Activated T-cell treated with anti-CD3 and anti-CD28 coated beads, Interleukin-2, amount 50 U/mL, for 72 hours (primary cell): ENCODE measurements at regions not wholly inside any gene's neighbourhood (a gene's known extent, or its start where the extent isn't known, plus 50 kb on each side); places are given as distances from the start of the nearest gene placed in this dataset.

Source experiments
- ATAC-seq, 2 donors: fragments of 150-1000 bp; cut with Tn5 transposase; replicated peaks in 1 of 2; 2 replicates each; pipeline ENCODE4 v1.10.0; 2021; ENCODE audit warnings: moderate library complexity in 2 of 2, mild to moderate bottlenecking in 1 of 2
- DNase-seq, 2 donors: peaks; one replicate each; pipeline ENCODE4 v3.0.0; 2021 to 2022; ENCODE audit warnings: mixed read lengths in 1 of 2
- H3K27ac Mint-ChIP-seq: one replicate; pipeline ENCODE4 v1.8.0; 2022; ENCODE audit warnings: mild to moderate bottlenecking, moderate library complexity, mixed read lengths
- H3K27me3 Mint-ChIP-seq: one replicate; pipeline ENCODE4 v1.8.0; 2022; ENCODE audit warnings: low read depth, mixed read lengths
- H3K36me3 Mint-ChIP-seq, 2 donors: one replicate each; pipeline ENCODE4 v1.8.0; 2022; ENCODE audit warnings: mixed read lengths in 2 of 2, mild to moderate bottlenecking in 1 of 2; ENCODE audit not compliant: insufficient read depth in 2 of 2
- H3K4me1 Mint-ChIP-seq: one replicate; pipeline ENCODE4 v1.8.0; 2022; ENCODE audit warnings: low read depth, mixed read lengths
- H3K4me3 Mint-ChIP-seq, 2 donors: one replicate each; pipeline ENCODE4 v1.8.0; 2022; ENCODE audit warnings: mild to moderate bottlenecking in 2 of 2, mixed read lengths in 2 of 2, moderate library complexity in 2 of 2
- H3K9me3 Mint-ChIP-seq, 2 donors: one replicate each; pipeline ENCODE4 v1.8.0; 2022; ENCODE audit warnings: mixed read lengths in 2 of 2

- ATAC-seq: no peak
- peaks cover 0 to 3% of the 10 kb centered on the region in 2 donors for H3K9me3 Mint-ChIP-seq
These were observed 237.0 kb downstream of the HAPSTR1 start for GRCh38 chr16:9328411-9328810.

GRCh38 chr16:9330095-9330494 is 238.7 kb downstream of the HAPSTR1 start:
- DNase-seq: no peak
- no peak overlapping the region for H3K4me3 Mint-ChIP-seq
- H3K36me3 Mint-ChIP-seq: no peaks in the 10 kb centered on the region
- H3K27ac Mint-ChIP-seq: no peak overlapping the region
- no peak for ATAC-seq
- H3K4me1 Mint-ChIP-seq: no peaks in the 10 kb centered on the region
- H3K9me3 Mint-ChIP-seq: peaks cover 0 to 3% of the 10 kb centered on the region in 2 donors
- H3K27me3 Mint-ChIP-seq: no peaks in the 10 kb centered on the region

More at GRCh38 chr16:9328411-9328810, 237.0 kb downstream of the HAPSTR1 start:
- H3K36me3 Mint-ChIP-seq: no peaks in the 10 kb centered on the region
- H3K4me1 Mint-ChIP-seq: no peaks in the 10 kb centered on the region
- H3K4me3 Mint-ChIP-seq: no peak overlapping the region
- DNase-seq: no peak
- H3K27ac Mint-ChIP-seq: no peak overlapping the region
- H3K27me3 Mint-ChIP-seq: no peaks in the 10 kb centered on the region

GRCh38 chr16:9331503-9331902 is 240.1 kb downstream of the HAPSTR1 start:
- DNase-seq (no peak), ATAC-seq (no peak)
- no peaks in the 10 kb centered on the region for H3K4me1 Mint-ChIP-seq
- peaks cover 0 to 3% of the 10 kb centered on the region in 2 donors for H3K9me3 Mint-ChIP-seq
- H3K36me3 Mint-ChIP-seq: no peaks in the 10 kb centered on the region
- no peak overlapping the region for H3K4me3 Mint-ChIP-seq
- H3K27ac Mint-ChIP-seq: no peak overlapping the region
- H3K27me3 Mint-ChIP-seq: no peaks in the 10 kb centered on the region

GRCh38 chr16:9332574-9333148 is 241.2 kb downstream of the HAPSTR1 start:
- no peak for DNase-seq
- Mint-ChIP-seq H3K9me3 (peaks cover 0 to 3% of the 10 kb centered on the region in 2 donors), H3K36me3 (no peaks in the 10 kb centered on the region), H3K27me3 (no peaks in the 10 kb centered on the region), H3K4me1 (no peaks in the 10 kb centered on the region), H3K4me3 (no peak overlapping the region), H3K27ac (no peak overlapping the region)
- ATAC-seq: no peak

- no peak for ATAC-seq
- no peak for DNase-seq
- no peak overlapping the region for H3K4me3 Mint-ChIP-seq
- H3K27me3 Mint-ChIP-seq: no peaks in the 10 kb centered on the region
- no peak overlapping the region for H3K27ac Mint-ChIP-seq
- no peaks in the 10 kb centered on the region for H3K4me1 Mint-ChIP-seq
- no peaks in the 10 kb centered on the region for H3K9me3 Mint-ChIP-seq
- H3K36me3 Mint-ChIP-seq: no peaks in the 10 kb centered on the region
These were observed 242.0 kb downstream of the HAPSTR1 start for GRCh38 chr16:9333469-9333868.

GRCh38 chr16:9334103-9334502 is 242.7 kb downstream of the HAPSTR1 start:
- DNase-seq (no peak), ATAC-seq (no peak)
- Mint-ChIP-seq H3K27ac (no peak overlapping the region), H3K4me1 (no peaks in the 10 kb centered on the region), H3K4me3 (no peak overlapping the region), H3K27me3 (no peaks in the 10 kb centered on the region), H3K36me3 (no peaks in the 10 kb centered on the region), H3K9me3 (no peaks in the 10 kb centered on the region)

- Mint-ChIP-seq H3K4me1 (no peaks in the 10 kb centered on the region), H3K27me3 (no peaks in the 10 kb centered on the region), H3K36me3 (no peaks in the 10 kb centered on the region), H3K27ac (no peak overlapping the region), H3K9me3 (no peaks in the 10 kb centered on the region), H3K4me3 (no peak overlapping the region)
- DNase-seq (no peak), ATAC-seq (no peak)
These were observed 246.0 kb downstream of the HAPSTR1 start for GRCh38 chr16:9337308-9338032.

- Mint-ChIP-seq H3K9me3 (no peaks in the 10 kb centered on the region), H3K4me3 (no peak overlapping the region), H3K27ac (no peak overlapping the region), H3K4me1 (no peaks in the 10 kb centered on the region), H3K27me3 (no peaks in the 10 kb centered on the region), H3K36me3 (no peaks in the 10 kb centered on the region)
- DNase-seq (no peak), ATAC-seq (no peak)
These were observed 246.6 kb downstream of the HAPSTR1 start for GRCh38 chr16:9338068-9338467.

- no peak for ATAC-seq
These were observed 247.1 kb downstream of the HAPSTR1 start for GRCh38 chr16:9338510-9338909.

GRCh38 chr16:9340526-9341256 is 249.2 kb downstream of the HAPSTR1 start:
- H3K4me1 Mint-ChIP-seq: no peaks in the 10 kb centered on the region
- peaks cover 0 to 2% of the 10 kb centered on the region in 2 donors for H3K9me3 Mint-ChIP-seq
- no peaks in the 10 kb centered on the region for H3K27me3 Mint-ChIP-seq
- H3K36me3 Mint-ChIP-seq: no peaks in the 10 kb centered on the region
- ATAC-seq (no peak), DNase-seq (no peak)
- no peak overlapping the region for H3K4me3 Mint-ChIP-seq
- H3K27ac Mint-ChIP-seq: no peak overlapping the region

More at GRCh38 chr16:9338510-9338909, 247.1 kb downstream of the HAPSTR1 start:
- no peak overlapping the region for H3K4me3 Mint-ChIP-seq
- H3K9me3 Mint-ChIP-seq: no peaks in the 10 kb centered on the region
- no peak overlapping the region for H3K27ac Mint-ChIP-seq
- no peaks in the 10 kb centered on the region for H3K27me3 Mint-ChIP-seq
- no peak for DNase-seq
- H3K36me3 Mint-ChIP-seq: no peaks in the 10 kb centered on the region
- H3K4me1 Mint-ChIP-seq: no peaks in the 10 kb centered on the region

- ATAC-seq (no peak), DNase-seq (no peak)
- no peaks in the 10 kb centered on the region for H3K4me1 Mint-ChIP-seq
- H3K36me3 Mint-ChIP-seq: no peaks in the 10 kb centered on the region
- H3K4me3 Mint-ChIP-seq: no peak overlapping the region
- no peaks in the 10 kb centered on the region for H3K27me3 Mint-ChIP-seq
- no peak overlapping the region for H3K27ac Mint-ChIP-seq
- H3K9me3 Mint-ChIP-seq: peaks cover 0 to 3% of the 10 kb centered on the region in 2 donors
These were observed 251.8 kb downstream of the HAPSTR1 start for GRCh38 chr16:9343276-9343675.

- Mint-ChIP-seq H3K27me3 (no peaks in the 10 kb centered on the region), H3K4me3 (no peak overlapping the region), H3K4me1 (no peaks in the 10 kb centered on the region), H3K36me3 (peaks cover 0 to 3% of the 10 kb centered on the region in 2 donors), H3K9me3 (peaks cover 3 to 6% of the 10 kb centered on the region in 2 donors), H3K27ac (no peak overlapping the region)
- no peak for ATAC-seq
- DNase-seq: no peak
These were observed 253.1 kb downstream of the HAPSTR1 start for GRCh38 chr16:9344508-9344907.

GRCh38 chr16:9345046-9345445 is 253.6 kb downstream of the HAPSTR1 start:
- H3K4me1 Mint-ChIP-seq: no peaks in the 10 kb centered on the region
- ATAC-seq: no peak
- peaks cover 0 to 3% of the 10 kb centered on the region in 2 donors for H3K36me3 Mint-ChIP-seq
- H3K27ac Mint-ChIP-seq: no peak overlapping the region
- peaks cover 3 to 7% of the 10 kb centered on the region in 2 donors for H3K9me3 Mint-ChIP-seq
- no peak for DNase-seq
- H3K4me3 Mint-ChIP-seq: no peak overlapping the region
- no peaks in the 10 kb centered on the region for H3K27me3 Mint-ChIP-seq
